ENCODE measurements at regions not wholly inside any gene's neighbourhood (a gene's known extent, or its start where the extent isn't known, plus 50 kb on each side); places are given as distances from the start of the nearest gene placed in this dataset.
A peak's percentile ranks its signal among the peaks of the same experiment; 100 is the strongest.

- Histone ChIP-seq H3K4me3 (ENCODE audit: control insufficient read depth in 2 of 3, extremely low read depth in 1 of 3, insufficient read depth in 2 of 3, low read depth in 1 of 3, low read length in 3 of 3) (no peak overlapping the region), H3K4me2 (ENCODE audit: control insufficient read depth, extremely low read depth, insufficient read depth, low read depth, low read length) (no peak overlapping the region), H3K9ac (ENCODE audit: control insufficient read depth, extremely low read depth, insufficient read depth, low read length) (no peak overlapping the region), H4K20me1 (ENCODE audit: control insufficient read depth, extremely low read depth, insufficient read depth, low read length) (no peaks in the 10 kb centered on the region), H3K4me1 (ENCODE audit: control insufficient read depth, extremely low read depth, insufficient read depth, low read length) (no peaks in the 10 kb centered on the region), H3K9me1 (ENCODE audit: control insufficient read depth, extremely low read depth, insufficient read depth, low read length) (no peaks in the 10 kb centered on the region), H3K9me3 (ENCODE audit: control insufficient read depth, low read depth, low read length) (peaks cover 2% of the 10 kb centered on the region), H3K27ac (ENCODE audit: control insufficient read depth, insufficient read depth, low read length) (no peak overlapping the region), H3K79me2 (ENCODE audit: control insufficient read depth, insufficient read depth, low read length) (no peaks in the 10 kb centered on the region), H3K27me3 (ENCODE audit: control insufficient read depth, extremely low read depth, insufficient read depth, low read length) (no peaks in the 10 kb centered on the region), H3K36me3 (ENCODE audit: control insufficient read depth in 2 of 2, extremely low read depth in 1 of 2, insufficient read depth in 2 of 2, low read length in 2 of 2) (no peaks in the 10 kb centered on the region), H2AFZ (ENCODE audit: control insufficient read depth, low read length) (no peak overlapping the region)
- TF ChIP-seq CTCF (optimal IDR thresholded peaks at IDR 0.05 in 1 of 3, IDR thresholded peaks at IDR 0.05 in 1 of 3, conservative IDR thresholded peaks at IDR 0.05 in 1 of 3; ENCODE audit: extremely low read depth in 1 of 3, insufficient read depth in 2 of 3, low read length in 3 of 3) (no peak), EZH2 (IDR thresholded peaks at IDR 0.05; ENCODE audit: low read length) (no peak)
- dilution Hi-C loops (cut with MboI; ENCODE audit: extremely low pct_ligation_motif_present, low sequenced_read_pairs): no loop called here
- FAIRE-seq: no peak
- DNase-seq (ENCODE audit: low read depth, low spot score): no peak
These were observed 379.0 kb downstream of the EPHA7 start for GRCh38 chr6:93040375-93040774.

- dilution Hi-C loops (cut with MboI; ENCODE audit: extremely low pct_ligation_motif_present, low sequenced_read_pairs): no loop called here
- TF ChIP-seq EZH2 (IDR thresholded peaks at IDR 0.05; ENCODE audit: low read length): no peak
- peak in 1 of 3 experiments; percentile 28 for TF ChIP-seq CTCF (optimal IDR thresholded peaks at IDR 0.05 in 1 of 3, IDR thresholded peaks at IDR 0.05 in 1 of 3, conservative IDR thresholded peaks at IDR 0.05 in 1 of 3; ENCODE audit: extremely low read depth in 1 of 3, insufficient read depth in 2 of 3, low read length in 3 of 3)
- H3K79me2 ChIP-seq (ENCODE audit: control insufficient read depth, insufficient read depth, low read length): no peaks in the 10 kb centered on the region
- H2AFZ ChIP-seq (ENCODE audit: control insufficient read depth, low read length): no peak overlapping the region
- no peak overlapping the region for H3K4me3 ChIP-seq (ENCODE audit: control insufficient read depth in 2 of 3, extremely low read depth in 1 of 3, insufficient read depth in 2 of 3, low read depth in 1 of 3, low read length in 3 of 3)
- H3K27ac ChIP-seq (ENCODE audit: control insufficient read depth, insufficient read depth, low read length): no peak overlapping the region
- no peaks in the 10 kb centered on the region for H3K9me1 ChIP-seq (ENCODE audit: control insufficient read depth, extremely low read depth, insufficient read depth, low read length)
- FAIRE-seq (no peak), DNase-seq (ENCODE audit: low read depth, low spot score) (no peak)
- no peak overlapping the region for H3K4me2 ChIP-seq (ENCODE audit: control insufficient read depth, extremely low read depth, insufficient read depth, low read depth, low read length)
- no peaks in the 10 kb centered on the region for H3K27me3 ChIP-seq (ENCODE audit: control insufficient read depth, extremely low read depth, insufficient read depth, low read length)
- H3K9me3 ChIP-seq (ENCODE audit: control insufficient read depth, low read depth, low read length): peaks cover 2% of the 10 kb centered on the region
- H3K9ac ChIP-seq (ENCODE audit: control insufficient read depth, extremely low read depth, insufficient read depth, low read length): no peak overlapping the region
- no peaks in the 10 kb centered on the region for H3K4me1 ChIP-seq (ENCODE audit: control insufficient read depth, extremely low read depth, insufficient read depth, low read length)
- H3K36me3 ChIP-seq (ENCODE audit: control insufficient read depth in 2 of 2, extremely low read depth in 1 of 2, insufficient read depth in 2 of 2, low read length in 2 of 2): no peaks in the 10 kb centered on the region
- H4K20me1 ChIP-seq (ENCODE audit: control insufficient read depth, extremely low read depth, insufficient read depth, low read length): no peaks in the 10 kb centered on the region
These were observed 382.5 kb downstream of the EPHA7 start for GRCh38 chr6:93036835-93037234.

All from keratinocyte (primary cell).